Right atrium auricular region (tissue), 2 donors: ENCODE measurements at regions not wholly inside any gene's neighbourhood (a gene's known extent, or its start where the extent isn't known, plus 50 kb on each side); places are given as distances from the start of the nearest gene placed in this dataset.

ENCODE experiments used
- DNase-seq: peaks from one replicate; pipeline ENCODE4 v3.0.0-alpha.2; 2019; ENCODE audit warnings: low spot score
- H3K27ac ChIP-seq, 2 donors: fragments of 200-600 bp; sonication (generic); 1 replicate in 1 of 2; 2 replicates in 1 of 2; pipeline ENCODE4 v1.5.1; 2016 to 2019
- H3K27me3 ChIP-seq, 2 donors: fragments of 200-600 bp; sonication (generic); one replicate each; pipeline versions ENCODE4 v1.5.1 to v1.6.0; 2017 to 2019
- H3K36me3 ChIP-seq: fragments of 200-600 bp; sonication (generic); one replicate; pipeline ENCODE4 v1.5.1; 2016
- H3K4me1 ChIP-seq, 2 donors: fragments of 200-600 bp; sonication (generic); one replicate each; pipeline versions ENCODE4 v1.5.1 to v1.6.0; 2017 to 2019
- H3K4me3 ChIP-seq, 2 donors: fragments of 200-600 bp; sonication (generic); 1 replicate in 1 of 2; 2 replicates in 1 of 2; pipeline ENCODE4 v1.5.1; 2017 to 2019; ENCODE audit warnings: mild to moderate bottlenecking in 1 of 2, moderate library complexity in 1 of 2
- H3K9me3 ChIP-seq, 2 donors: fragments of 200-600 bp; sonication (generic); one replicate each; pipeline ENCODE4 v1.5.1; 2019
- TF ChIP-seq, protein P1 (sequence below), 2 donors: fragments of 200-600 bp; sonication (generic); IDR thresholded peaks; one replicate each; pipeline ENCODE4 v1.5.1; 2019; ENCODE audit warnings: antibody characterized with exemption in 2 of 2

GRCh38 chr11:116124922-116125714 lies 620.9 kb upstream of the CADM1 start:
- no peaks in the 10 kb centered on the region for H3K4me1 ChIP-seq
- H3K27me3 ChIP-seq = no peaks in the 10 kb centered on the region
- H3K36me3 ChIP-seq = no peaks in the 10 kb centered on the region
- no peaks in the 10 kb centered on the region for H3K9me3 ChIP-seq
- DNase-seq = no peak
- TF ChIP-seq, protein P1, sequence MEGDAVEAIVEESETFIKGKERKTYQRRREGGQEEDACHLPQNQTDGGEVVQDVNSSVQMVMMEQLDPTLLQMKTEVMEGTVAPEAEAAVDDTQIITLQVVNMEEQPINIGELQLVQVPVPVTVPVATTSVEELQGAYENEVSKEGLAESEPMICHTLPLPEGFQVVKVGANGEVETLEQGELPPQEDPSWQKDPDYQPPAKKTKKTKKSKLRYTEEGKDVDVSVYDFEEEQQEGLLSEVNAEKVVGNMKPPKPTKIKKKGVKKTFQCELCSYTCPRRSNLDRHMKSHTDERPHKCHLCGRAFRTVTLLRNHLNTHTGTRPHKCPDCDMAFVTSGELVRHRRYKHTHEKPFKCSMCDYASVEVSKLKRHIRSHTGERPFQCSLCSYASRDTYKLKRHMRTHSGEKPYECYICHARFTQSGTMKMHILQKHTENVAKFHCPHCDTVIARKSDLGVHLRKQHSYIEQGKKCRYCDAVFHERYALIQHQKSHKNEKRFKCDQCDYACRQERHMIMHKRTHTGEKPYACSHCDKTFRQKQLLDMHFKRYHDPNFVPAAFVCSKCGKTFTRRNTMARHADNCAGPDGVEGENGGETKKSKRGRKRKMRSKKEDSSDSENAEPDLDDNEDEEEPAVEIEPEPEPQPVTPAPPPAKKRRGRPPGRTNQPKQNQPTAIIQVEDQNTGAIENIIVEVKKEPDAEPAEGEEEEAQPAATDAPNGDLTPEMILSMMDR (IDR thresholded peaks at IDR 0.05) = no peak
- H3K4me3 ChIP-seq = no peak overlapping the region
- no peak overlapping the region for H3K27ac ChIP-seq

DNA sequence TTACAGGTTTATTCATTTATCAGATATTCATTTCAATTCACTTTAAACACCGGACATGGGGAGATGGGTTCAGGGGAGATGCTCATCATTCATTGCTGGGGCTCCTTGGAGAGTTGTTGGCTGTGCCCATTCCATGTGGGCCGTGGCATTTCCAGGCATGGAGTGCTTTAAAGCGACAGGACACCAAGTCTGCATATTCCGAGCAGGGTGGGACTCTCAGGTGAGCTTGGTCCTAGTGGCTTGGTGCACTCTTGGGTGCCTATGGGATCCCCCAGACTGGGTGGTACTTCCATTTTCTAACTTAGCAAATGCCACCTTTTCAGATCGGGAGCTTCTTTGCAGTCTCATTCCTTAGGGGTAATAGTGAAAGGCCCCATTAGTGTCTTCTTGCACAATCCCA lies 619.5 kb upstream of the CADM1 start:
- Histone ChIP-seq H3K9me3 (no peaks in the 10 kb centered on the region), H3K27ac (no peak overlapping the region), H3K36me3 (no peaks in the 10 kb centered on the region), H3K27me3 (no peaks in the 10 kb centered on the region), H3K4me1 (no peaks in the 10 kb centered on the region), H3K4me3 (no peak overlapping the region)
- peak; percentile 54 for DNase-seq
- TF ChIP-seq, protein P1 (IDR thresholded peaks at IDR 0.05) = no peak

DNA sequence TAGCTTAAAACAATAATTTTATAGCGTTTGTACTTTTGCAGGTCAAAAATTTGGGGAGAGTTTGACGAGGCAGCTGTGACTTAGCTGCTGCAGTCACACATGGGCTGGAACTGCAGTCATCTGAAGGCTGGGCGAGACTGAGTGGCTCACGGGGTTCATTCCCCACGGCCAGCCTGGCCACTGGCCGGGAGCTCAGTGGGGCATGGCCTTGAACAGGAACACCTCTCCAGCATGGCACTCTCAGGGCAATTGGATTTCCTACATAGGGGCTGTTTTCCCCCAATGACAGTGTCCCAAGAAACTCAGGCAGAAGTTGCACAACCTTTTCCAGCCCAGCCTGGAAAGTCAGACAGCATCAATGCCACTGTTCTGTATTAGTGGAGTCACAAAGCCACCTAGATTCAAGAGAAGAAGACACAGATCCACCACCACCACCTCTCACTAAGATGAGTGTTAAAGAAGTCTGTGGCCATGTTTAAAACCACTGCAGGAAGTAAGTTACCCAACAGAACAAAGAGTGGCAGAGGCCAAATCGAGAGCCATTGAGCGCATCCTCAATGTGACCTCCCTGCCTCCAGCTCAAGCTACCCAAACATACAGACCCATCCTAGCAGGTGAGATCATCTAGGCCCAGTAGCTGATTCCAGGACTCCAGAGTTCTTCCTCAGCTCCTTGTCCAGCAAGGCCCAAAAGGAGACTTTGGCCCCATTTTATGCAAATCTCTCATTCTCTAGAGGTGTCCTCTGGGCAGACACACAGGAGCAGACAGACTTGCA lies 618.7 kb upstream of the CADM1 start:
- no peak overlapping the region for H3K4me3 ChIP-seq
- TF ChIP-seq, protein P1 (IDR thresholded peaks at IDR 0.05) = no peak
- H3K27ac ChIP-seq = no peak overlapping the region

GRCh38 chr11:116119158-116119557 lies 614.9 kb upstream of the CADM1 start:
- no peak overlapping the region for H3K27ac ChIP-seq
- DNase-seq = no peak
- H3K27me3 ChIP-seq = no peaks in the 10 kb centered on the region
- H3K4me1 ChIP-seq = no peaks in the 10 kb centered on the region
- TF ChIP-seq, protein P1 (IDR thresholded peaks at IDR 0.05) = no peak
- H3K36me3 ChIP-seq = no peaks in the 10 kb centered on the region
- H3K4me3 ChIP-seq = no peak overlapping the region
- H3K9me3 ChIP-seq = no peaks in the 10 kb centered on the region

More for the DNA sequence above, 618.7 kb upstream of the CADM1 start:
- Histone ChIP-seq H3K36me3 (no peaks in the 10 kb centered on the region), H3K4me1 (no peaks in the 10 kb centered on the region), H3K9me3 (no peaks in the 10 kb centered on the region), H3K27me3 (no peaks in the 10 kb centered on the region)
- DNase-seq = peak; percentile 36

- Histone ChIP-seq H3K27ac (no peak overlapping the region), H3K27me3 (no peaks in the 10 kb centered on the region), H3K4me3 (no peak overlapping the region), H3K9me3 (peaks cover 0 to 6% of the 10 kb centered on the region in 2 donors), H3K4me1 (no peaks in the 10 kb centered on the region), H3K36me3 (no peaks in the 10 kb centered on the region)
- TF ChIP-seq, protein P1 (IDR thresholded peaks at IDR 0.05) = no peak
- no peak for DNase-seq
These were observed 613.9 kb upstream of the CADM1 start for GRCh38 chr11:116118138-116118470.
